Testis (tissue), 2 donors: ENCODE measurements at regions not wholly inside any gene's neighbourhood (a gene's known extent, or its start where the extent isn't known, plus 50 kb on each side); places are given as distances from the start of the nearest gene placed in this dataset.

ENCODE experiments used
- CTCF ChIP-seq, 3 experiments: fragments of 450-650 bp in 2 of 3; fragments of 200-600 bp in 1 of 3; sonication (generic) in 1 of 3; IDR thresholded peaks; one replicate each; pipeline ENCODE4 v1.5.1; 2016 to 2019; ENCODE audit warnings: antibody characterized with exemption in 3 of 3, mild to moderate bottlenecking in 2 of 3, moderate library complexity in 1 of 3
- POLR2A ChIP-seq: fragments of 450-650 bp; IDR thresholded peaks from one replicate; pipeline ENCODE4 v1.6.1; 2017; ENCODE audit warnings: antibody characterized with exemption, mild to moderate bottlenecking, moderate library complexity

- TF ChIP-seq POLR2A (no peak), CTCF (IDR thresholded peaks at IDR 0.05) (no peak)
Measured at GRCh38 chr15:35752134-35752466, 206.1 kb upstream of the DPH6 start.
